ENCODE measurements at regions not wholly inside any gene's neighbourhood (a gene's known extent, or its start where the extent isn't known, plus 50 kb on each side); places are given as distances from the start of the nearest gene placed in this dataset.
"Not testable (repeated sequence)": the region's sequence is repeated elsewhere in the genome, so short reads cannot be mapped to it uniquely, and the experiment has no call there.

DNA sequence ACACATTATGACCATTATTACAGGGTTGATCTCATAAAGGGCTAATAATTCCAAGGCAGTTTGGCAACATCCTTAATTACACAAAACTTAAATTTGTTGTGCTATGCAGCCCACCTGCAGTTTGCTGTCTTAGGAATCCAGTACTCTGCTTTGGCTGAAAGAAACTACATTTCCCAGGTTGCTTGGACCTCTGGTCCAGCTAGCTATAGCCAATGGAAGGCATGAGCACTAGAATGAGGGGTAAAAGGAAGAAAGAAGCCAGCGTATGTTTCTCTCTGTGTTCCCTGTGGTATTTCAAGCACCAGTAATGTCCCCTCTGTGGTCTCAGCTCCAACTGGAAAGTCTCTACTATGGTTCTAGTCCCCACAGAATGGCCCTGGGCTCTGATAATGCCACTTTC is 84.3 kb upstream of the TSC22D2 start:
- TF ChIP-seq EZH2 (IDR thresholded peaks at IDR 0.05; ENCODE audit: insufficient read depth, poor library complexity, severe bottlenecking): no peak
- no peak for TF ChIP-seq EZH2phosphoT487 (IDR thresholded peaks at IDR 0.05; ENCODE audit: insufficient read depth, low read depth)
- WGBS, 2 experiments (ENCODE audit: low coverage in 1 of 2, low lambda C conversion rate in 2 of 2, missing lambda C conversion rate in 2 of 2): 100% methylated on average over 1 of the region's 1 CpG

DNA sequence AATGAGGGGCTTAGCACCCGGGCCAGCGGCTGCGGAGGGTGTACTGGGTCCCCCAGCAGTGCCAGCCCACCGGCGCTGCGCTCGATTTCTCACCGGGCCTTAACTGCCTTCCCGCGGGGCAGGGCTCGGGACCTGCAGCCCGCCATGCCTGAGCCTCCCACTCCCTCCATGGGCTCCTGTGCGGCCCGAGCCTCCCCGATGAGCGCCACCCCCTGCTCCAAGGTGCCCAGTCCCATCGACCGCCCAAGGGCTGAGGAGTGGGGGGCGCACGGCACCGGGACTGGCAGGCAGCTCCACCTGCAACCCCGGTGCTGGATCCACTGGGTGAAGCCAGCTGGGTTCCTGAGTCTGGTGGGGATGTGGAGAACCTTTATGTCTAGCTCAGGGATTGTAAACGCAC is 85.0 kb upstream of the TSC22D2 start:
- H3K79me2 ChIP-seq (ENCODE audit: insufficient read depth); in situ Hi-C loops (cut with MboI); H2AFZ ChIP-seq; H3K36me3 ChIP-seq (ENCODE audit: low read depth); H3K9ac ChIP-seq; H3K4me3 ChIP-seq; H3K27ac ChIP-seq; H3K9me3 ChIP-seq (ENCODE audit: low read depth); H3K9me2 ChIP-seq (ENCODE audit: insufficient read depth); DNase-seq; H4K20me1 ChIP-seq (ENCODE audit: insufficient read depth); H3K4me2 ChIP-seq (ENCODE audit: unreplicated experiment); H3K27me3 ChIP-seq (replicated peaks; ENCODE audit: insufficient read depth): not testable (repeated sequence)
- Histone ChIP-seq H3F3A (ENCODE audit: insufficient read depth) (peaks cover 14% of the 10 kb centered on the region), H3K4me1 (ENCODE audit: insufficient read depth) (peaks cover 40% of the 10 kb centered on the region)
- WGBS, 2 experiments (ENCODE audit: low coverage in 1 of 2, low lambda C conversion rate in 2 of 2, missing lambda C conversion rate in 2 of 2): 96 to 97% methylated on average over 15 to 17 of the region's 23 CpGs

More for the DNA sequence above, 84.3 kb upstream of the TSC22D2 start:
- in situ Hi-C loops (cut with MboI): no loop called here
- peaks cover 14% of the 10 kb centered on the region for H3F3A ChIP-seq (ENCODE audit: insufficient read depth)
- H3K27me3 ChIP-seq (replicated peaks; ENCODE audit: insufficient read depth): no peaks in the 10 kb centered on the region
- no peaks in the 10 kb centered on the region for H4K20me1 ChIP-seq (ENCODE audit: insufficient read depth)
- H2AFZ ChIP-seq: no peak overlapping the region
- no peak overlapping the region for H3K4me3 ChIP-seq
- no peak overlapping the region for H3K4me2 ChIP-seq (ENCODE audit: unreplicated experiment)
- no peak overlapping the region for H3K27ac ChIP-seq
- no peaks in the 10 kb centered on the region for H3K36me3 ChIP-seq (ENCODE audit: low read depth)
- no peaks in the 10 kb centered on the region for H3K9me2 ChIP-seq (ENCODE audit: insufficient read depth)
- H3K9ac ChIP-seq: no peak overlapping the region
- peaks cover 39% of the 10 kb centered on the region for H3K4me1 ChIP-seq (ENCODE audit: insufficient read depth)
- no peak for DNase-seq
- H3K9me3 ChIP-seq (ENCODE audit: low read depth): no peaks in the 10 kb centered on the region
- no peaks in the 10 kb centered on the region for H3K79me2 ChIP-seq (ENCODE audit: insufficient read depth)

DNA sequence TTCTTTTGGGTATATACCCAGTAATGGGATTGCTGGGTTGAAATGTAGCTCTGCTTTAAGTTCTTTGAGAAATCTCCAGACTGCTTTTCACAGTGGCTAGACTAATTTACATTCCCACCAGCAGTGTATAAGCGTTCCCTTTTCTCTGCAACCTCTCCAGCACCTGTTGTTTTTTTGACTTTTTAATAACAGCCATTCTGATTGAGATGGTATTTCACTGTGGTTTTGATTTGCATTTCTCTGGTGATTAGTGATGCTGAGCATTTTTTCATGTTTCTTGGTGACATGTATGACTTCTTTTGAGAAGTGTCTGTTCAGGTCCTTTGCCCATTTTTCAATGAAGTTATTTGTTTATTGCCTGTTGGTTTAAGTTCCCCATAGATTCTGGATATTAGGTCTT is 87.1 kb upstream of the TSC22D2 start:
- H3K9me3 ChIP-seq (ENCODE audit: low read depth); H3K4me3 ChIP-seq; H4K20me1 ChIP-seq (ENCODE audit: insufficient read depth); H3K27ac ChIP-seq; DNase-seq; H3K27me3 ChIP-seq (replicated peaks; ENCODE audit: insufficient read depth); H3K9me2 ChIP-seq (ENCODE audit: insufficient read depth); H3K36me3 ChIP-seq (ENCODE audit: low read depth); H3K4me2 ChIP-seq (ENCODE audit: unreplicated experiment); in situ Hi-C loops (cut with MboI); H3K79me2 ChIP-seq (ENCODE audit: insufficient read depth); H2AFZ ChIP-seq; H3K9ac ChIP-seq: not testable (repeated sequence)
- Histone ChIP-seq H3F3A (ENCODE audit: insufficient read depth) (peaks cover 14% of the 10 kb centered on the region), H3K4me1 (ENCODE audit: insufficient read depth) (peaks cover 37% of the 10 kb centered on the region)
- WGBS, 2 experiments (ENCODE audit: low coverage in 1 of 2, low lambda C conversion rate in 2 of 2, missing lambda C conversion rate in 2 of 2): 0% methylated on average over 1 of the region's 1 CpG

DNA sequence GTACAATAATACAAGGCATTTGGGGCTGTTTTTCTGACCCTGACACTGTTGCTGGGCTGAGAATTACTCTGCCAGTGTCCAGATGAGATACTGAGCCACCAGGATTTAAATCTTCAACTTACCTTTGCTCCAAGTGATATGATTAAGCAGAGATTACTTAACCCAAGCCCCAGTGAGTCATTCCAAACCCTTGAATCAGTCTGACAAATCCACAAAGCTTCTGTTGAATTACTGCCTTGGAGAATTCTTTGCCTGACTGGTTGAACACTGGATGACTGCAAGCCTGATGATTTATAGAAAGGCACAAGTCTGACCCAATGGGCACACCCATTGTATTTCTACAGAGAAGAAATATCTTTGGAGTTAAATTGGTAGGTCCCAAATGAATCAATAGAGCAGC is 88.2 kb upstream of the TSC22D2 start:
- Histone ChIP-seq H3F3A (ENCODE audit: insufficient read depth) (peaks cover 14% of the 10 kb centered on the region), H3K9me2 (ENCODE audit: insufficient read depth) (no peaks in the 10 kb centered on the region), H4K20me1 (ENCODE audit: insufficient read depth) (no peaks in the 10 kb centered on the region), H3K9me3 (ENCODE audit: low read depth) (no peaks in the 10 kb centered on the region), H2AFZ (no peak overlapping the region), H3K27me3 (replicated peaks; ENCODE audit: insufficient read depth) (no peaks in the 10 kb centered on the region), H3K9ac (no peak overlapping the region), H3K4me3 (no peak overlapping the region), H3K79me2 (ENCODE audit: insufficient read depth) (no peaks in the 10 kb centered on the region), H3K27ac (peak overlapping the region; percentile 26), H3K4me1 (ENCODE audit: insufficient read depth) (peaks cover 37% of the 10 kb centered on the region), H3K4me2 (ENCODE audit: unreplicated experiment) (peak overlapping the region; percentile 43), H3K36me3 (ENCODE audit: low read depth) (no peaks in the 10 kb centered on the region)
- TF ChIP-seq EZH2phosphoT487 (IDR thresholded peaks at IDR 0.05; ENCODE audit: insufficient read depth, low read depth): no peak
- peak; percentile 95 for DNase-seq
- in situ Hi-C loops (cut with MboI): no loop called here

DNA sequence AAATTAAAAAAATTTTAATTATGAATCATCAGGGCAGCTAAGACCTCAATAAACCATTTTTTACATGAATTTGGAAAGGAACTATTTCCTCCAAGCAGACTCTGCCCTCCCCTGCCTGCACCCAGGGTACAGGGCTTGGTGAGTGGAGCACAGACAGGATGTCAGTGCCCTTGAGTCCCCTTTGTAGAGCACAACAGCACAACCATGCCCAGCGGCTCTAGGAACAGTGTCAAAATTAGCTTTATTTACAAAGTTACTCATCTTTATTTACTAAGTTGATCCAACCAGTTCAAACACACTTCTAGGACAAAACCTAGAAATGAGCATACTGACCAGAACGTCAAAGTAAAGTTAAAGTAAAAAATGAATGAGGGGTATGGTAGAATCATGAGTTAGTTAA is 90.6 kb upstream of the TSC22D2 start:
- H3K4me3 ChIP-seq: no peak overlapping the region
- no peak overlapping the region for H3K27ac ChIP-seq
- no peak overlapping the region for H3K4me2 ChIP-seq (ENCODE audit: unreplicated experiment)
- no peaks in the 10 kb centered on the region for H3K9me3 ChIP-seq (ENCODE audit: low read depth)
- H4K20me1 ChIP-seq (ENCODE audit: insufficient read depth): no peaks in the 10 kb centered on the region
- TF ChIP-seq EZH2phosphoT487 (IDR thresholded peaks at IDR 0.05; ENCODE audit: insufficient read depth, low read depth): no peak
- TF ChIP-seq EZH2 (IDR thresholded peaks at IDR 0.05; ENCODE audit: insufficient read depth, poor library complexity, severe bottlenecking): no peak
- peaks cover 14% of the 10 kb centered on the region; the same call in 1 of the 2 replicates for H3F3A ChIP-seq (ENCODE audit: insufficient read depth)
- H3K9me2 ChIP-seq (ENCODE audit: insufficient read depth): no peaks in the 10 kb centered on the region
- DNase-seq: no peak
- H3K27me3 ChIP-seq (replicated peaks; ENCODE audit: insufficient read depth): no peaks in the 10 kb centered on the region
- no peaks in the 10 kb centered on the region for H3K36me3 ChIP-seq (ENCODE audit: low read depth)
- H3K4me1 ChIP-seq (ENCODE audit: insufficient read depth): peaks cover 30% of the 10 kb centered on the region
- H2AFZ ChIP-seq: no peak overlapping the region
- WGBS, 2 experiments (ENCODE audit: low coverage in 1 of 2, low lambda C conversion rate in 2 of 2, missing lambda C conversion rate in 2 of 2): 96 to 98% methylated on average over 2 of the region's 2 CpGs
- no peaks in the 10 kb centered on the region for H3K79me2 ChIP-seq (ENCODE audit: insufficient read depth)
- no peak overlapping the region for H3K9ac ChIP-seq
- in situ Hi-C loops (cut with MboI): no loop called here
